ENCODE measurements at regions not wholly inside any gene's neighbourhood (a gene's known extent, or its start where the extent isn't known, plus 50 kb on each side); places are given as distances from the start of the nearest gene placed in this dataset.

DNA sequence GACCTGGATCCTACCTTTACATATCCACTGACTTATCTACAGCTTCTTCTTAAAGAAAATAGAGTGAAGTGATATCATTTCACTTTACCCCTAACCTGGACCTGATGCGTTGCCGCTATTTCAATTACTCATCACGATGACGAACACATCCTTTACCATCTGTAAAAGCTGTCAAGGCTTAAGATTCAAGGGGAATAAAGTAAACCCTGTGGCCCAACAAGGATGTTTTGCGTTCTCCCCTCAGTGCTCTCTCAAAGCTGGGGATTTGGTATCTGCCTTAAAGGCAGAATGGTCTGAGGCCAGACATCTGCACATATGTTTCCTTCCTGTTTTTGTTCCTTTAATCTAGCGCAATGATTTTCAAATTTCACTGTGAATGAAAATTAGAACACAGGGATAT, 100.1 kb upstream of the KLF7 start:
- TF ChIP-seq PCBP1 (IDR thresholded peaks at IDR 0.05; ENCODE audit: low read depth, low read length, poor library complexity, severe bottlenecking) (no peak), KDM1A (IDR thresholded peaks at IDR 0.05) (no peak), KAT7 (CRISPR knock-in tag; IDR thresholded peaks at IDR 0.05; ENCODE audit: borderline replicate concordance) (no peak), FOXP1 (CRISPR knock-in tag; IDR thresholded peaks at IDR 0.05) (no peak), CBX1 (IDR thresholded peaks at IDR 0.05; ENCODE audit: low read depth) (no peak), CEBPB (tag; IDR thresholded peaks at IDR 0.05) (no peak), EGR1 (conservative IDR thresholded peaks at IDR 0.05) (no peak)
- TF ChIP-seq, protein P1, sequence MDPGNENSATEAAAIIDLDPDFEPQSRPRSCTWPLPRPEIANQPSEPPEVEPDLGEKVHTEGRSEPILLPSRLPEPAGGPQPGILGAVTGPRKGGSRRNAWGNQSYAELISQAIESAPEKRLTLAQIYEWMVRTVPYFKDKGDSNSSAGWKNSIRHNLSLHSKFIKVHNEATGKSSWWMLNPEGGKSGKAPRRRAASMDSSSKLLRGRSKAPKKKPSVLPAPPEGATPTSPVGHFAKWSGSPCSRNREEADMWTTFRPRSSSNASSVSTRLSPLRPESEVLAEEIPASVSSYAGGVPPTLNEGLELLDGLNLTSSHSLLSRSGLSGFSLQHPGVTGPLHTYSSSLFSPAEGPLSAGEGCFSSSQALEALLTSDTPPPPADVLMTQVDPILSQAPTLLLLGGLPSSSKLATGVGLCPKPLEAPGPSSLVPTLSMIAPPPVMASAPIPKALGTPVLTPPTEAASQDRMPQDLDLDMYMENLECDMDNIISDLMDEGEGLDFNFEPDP (CRISPR knock-in tag; IDR thresholded peaks at IDR 0.05) = no peak
- TF ChIP-seq, protein P2, sequence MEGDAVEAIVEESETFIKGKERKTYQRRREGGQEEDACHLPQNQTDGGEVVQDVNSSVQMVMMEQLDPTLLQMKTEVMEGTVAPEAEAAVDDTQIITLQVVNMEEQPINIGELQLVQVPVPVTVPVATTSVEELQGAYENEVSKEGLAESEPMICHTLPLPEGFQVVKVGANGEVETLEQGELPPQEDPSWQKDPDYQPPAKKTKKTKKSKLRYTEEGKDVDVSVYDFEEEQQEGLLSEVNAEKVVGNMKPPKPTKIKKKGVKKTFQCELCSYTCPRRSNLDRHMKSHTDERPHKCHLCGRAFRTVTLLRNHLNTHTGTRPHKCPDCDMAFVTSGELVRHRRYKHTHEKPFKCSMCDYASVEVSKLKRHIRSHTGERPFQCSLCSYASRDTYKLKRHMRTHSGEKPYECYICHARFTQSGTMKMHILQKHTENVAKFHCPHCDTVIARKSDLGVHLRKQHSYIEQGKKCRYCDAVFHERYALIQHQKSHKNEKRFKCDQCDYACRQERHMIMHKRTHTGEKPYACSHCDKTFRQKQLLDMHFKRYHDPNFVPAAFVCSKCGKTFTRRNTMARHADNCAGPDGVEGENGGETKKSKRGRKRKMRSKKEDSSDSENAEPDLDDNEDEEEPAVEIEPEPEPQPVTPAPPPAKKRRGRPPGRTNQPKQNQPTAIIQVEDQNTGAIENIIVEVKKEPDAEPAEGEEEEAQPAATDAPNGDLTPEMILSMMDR (IDR thresholded peaks at IDR 0.05 in 2 of 3, conservative IDR thresholded peaks at IDR 0.05 in 1 of 3; ENCODE audit: insufficient read depth in 2 of 3, low read depth in 1 of 3, low read length in 3 of 3) = no peak
- TF ChIP-seq, protein P3, sequence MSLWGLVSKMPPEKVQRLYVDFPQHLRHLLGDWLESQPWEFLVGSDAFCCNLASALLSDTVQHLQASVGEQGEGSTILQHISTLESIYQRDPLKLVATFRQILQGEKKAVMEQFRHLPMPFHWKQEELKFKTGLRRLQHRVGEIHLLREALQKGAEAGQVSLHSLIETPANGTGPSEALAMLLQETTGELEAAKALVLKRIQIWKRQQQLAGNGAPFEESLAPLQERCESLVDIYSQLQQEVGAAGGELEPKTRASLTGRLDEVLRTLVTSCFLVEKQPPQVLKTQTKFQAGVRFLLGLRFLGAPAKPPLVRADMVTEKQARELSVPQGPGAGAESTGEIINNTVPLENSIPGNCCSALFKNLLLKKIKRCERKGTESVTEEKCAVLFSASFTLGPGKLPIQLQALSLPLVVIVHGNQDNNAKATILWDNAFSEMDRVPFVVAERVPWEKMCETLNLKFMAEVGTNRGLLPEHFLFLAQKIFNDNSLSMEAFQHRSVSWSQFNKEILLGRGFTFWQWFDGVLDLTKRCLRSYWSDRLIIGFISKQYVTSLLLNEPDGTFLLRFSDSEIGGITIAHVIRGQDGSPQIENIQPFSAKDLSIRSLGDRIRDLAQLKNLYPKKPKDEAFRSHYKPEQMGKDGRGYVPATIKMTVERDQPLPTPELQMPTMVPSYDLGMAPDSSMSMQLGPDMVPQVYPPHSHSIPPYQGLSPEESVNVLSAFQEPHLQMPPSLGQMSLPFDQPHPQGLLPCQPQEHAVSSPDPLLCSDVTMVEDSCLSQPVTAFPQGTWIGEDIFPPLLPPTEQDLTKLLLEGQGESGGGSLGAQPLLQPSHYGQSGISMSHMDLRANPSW (CRISPR knock-in tag; IDR thresholded peaks at IDR 0.05) = no peak
- TF ChIP-seq, protein P4, sequence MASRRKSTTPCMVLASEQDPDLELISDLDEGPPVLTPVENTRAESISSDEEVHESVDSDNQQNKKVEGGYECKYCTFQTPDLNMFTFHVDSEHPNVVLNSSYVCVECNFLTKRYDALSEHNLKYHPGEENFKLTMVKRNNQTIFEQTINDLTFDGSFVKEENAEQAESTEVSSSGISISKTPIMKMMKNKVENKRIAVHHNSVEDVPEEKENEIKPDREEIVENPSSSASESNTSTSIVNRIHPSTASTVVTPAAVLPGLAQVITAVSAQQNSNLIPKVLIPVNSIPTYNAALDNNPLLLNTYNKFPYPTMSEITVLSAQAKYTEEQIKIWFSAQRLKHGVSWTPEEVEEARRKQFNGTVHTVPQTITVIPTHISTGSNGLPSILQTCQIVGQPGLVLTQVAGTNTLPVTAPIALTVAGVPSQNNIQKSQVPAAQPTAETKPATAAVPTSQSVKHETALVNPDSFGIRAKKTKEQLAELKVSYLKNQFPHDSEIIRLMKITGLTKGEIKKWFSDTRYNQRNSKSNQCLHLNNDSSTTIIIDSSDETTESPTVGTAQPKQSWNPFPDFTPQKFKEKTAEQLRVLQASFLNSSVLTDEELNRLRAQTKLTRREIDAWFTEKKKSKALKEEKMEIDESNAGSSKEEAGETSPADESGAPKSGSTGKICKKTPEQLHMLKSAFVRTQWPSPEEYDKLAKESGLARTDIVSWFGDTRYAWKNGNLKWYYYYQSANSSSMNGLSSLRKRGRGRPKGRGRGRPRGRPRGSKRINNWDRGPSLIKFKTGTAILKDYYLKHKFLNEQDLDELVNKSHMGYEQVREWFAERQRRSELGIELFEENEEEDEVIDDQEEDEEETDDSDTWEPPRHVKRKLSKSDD (conservative IDR thresholded peaks at IDR 0.05; ENCODE audit: low read length) = no peak

All from K562 (cell line).